GM12892 (cell line): ENCODE measurements at regions not wholly inside any gene's neighbourhood (a gene's known extent, or its start where the extent isn't known, plus 50 kb on each side); places are given as distances from the start of the nearest gene placed in this dataset.
A peak's percentile ranks its signal among the peaks of the same experiment; 100 is the strongest.

ENCODE experiments used
- DNase-seq: peaks from one replicate; pipeline ENCODE4 v3.0.0; 2011; ENCODE audit not compliant: insufficient read length
- FAIRE-seq: peaks from 2 replicates; lab custom pipeline; 2011; peaks lifted over from hg19 to GRCh38; lab: Jason Lieb, UNC
- POLR2A ChIP-seq: IDR thresholded peaks from 2 replicates; pipeline ENCODE4 v1.6.1; 2011; ENCODE audit warnings: low read depth, low read length, control low read depth
- POLR2AphosphoS5 ChIP-seq: IDR thresholded peaks from 2 replicates; pipeline ENCODE4 v1.6.1; 2011; ENCODE audit warnings: low read depth, low read length, control low read depth
- TAF1 ChIP-seq: IDR thresholded peaks from 2 replicates; pipeline ENCODE4 v1.6.1; 2011; ENCODE audit warnings: low read depth, mild to moderate bottlenecking, control low read depth, low read length, borderline replicate concordance

- FAIRE-seq (no peak), DNase-seq (no peak)
- TF ChIP-seq POLR2AphosphoS5 (no peak), POLR2A (no peak), TAF1 (no peak)
These were observed 150.3 kb upstream of the SLC24A2 start for GRCh38 chr9:19938990-19939733.

DNA sequence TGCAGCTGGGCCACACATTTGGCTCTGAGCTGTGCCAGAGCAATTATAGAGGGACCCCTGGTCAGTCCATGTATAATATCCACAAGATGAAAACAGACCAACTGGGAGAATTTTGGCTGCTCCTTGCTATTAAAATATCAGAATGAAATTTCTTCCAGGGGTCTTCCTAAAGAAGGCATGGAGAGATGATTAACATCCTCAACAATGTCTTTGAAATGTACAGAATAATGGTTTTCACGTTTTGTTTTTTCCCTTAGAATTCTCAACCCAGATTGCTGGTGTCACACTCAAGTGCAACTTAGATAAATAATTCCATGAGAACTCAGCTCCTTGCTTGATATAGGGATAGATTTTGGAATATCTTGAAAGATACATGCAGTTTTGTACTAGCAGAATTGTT, 148.3 kb upstream of the SLC24A2 start:
- DNase-seq, result no peak
- no peak for TF ChIP-seq POLR2A
- no peak for TF ChIP-seq TAF1
- no peak for TF ChIP-seq POLR2AphosphoS5
- no peak for FAIRE-seq

DNA sequence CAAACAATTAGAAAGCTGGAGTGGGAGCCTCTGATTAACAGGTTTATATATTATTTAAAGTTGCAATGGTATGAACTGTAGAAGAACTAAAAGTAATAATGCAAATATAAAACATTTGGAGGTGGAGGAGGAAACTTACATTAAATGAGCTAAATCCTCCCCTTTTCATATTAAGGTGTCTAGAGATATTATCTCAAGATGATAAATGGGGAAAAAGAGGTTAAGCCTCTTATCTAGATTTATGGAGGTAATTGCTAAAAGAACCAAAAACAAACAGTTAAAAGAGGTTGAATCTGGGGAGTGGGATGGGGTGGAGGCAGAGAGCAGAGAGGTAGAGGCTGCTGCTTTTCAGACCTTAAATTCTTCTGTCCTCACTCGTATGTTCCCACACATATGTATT, 147.8 kb upstream of the SLC24A2 start:
- DNase-seq (no peak), FAIRE-seq (no peak)
- TF ChIP-seq POLR2AphosphoS5, result no peak
- no peak for TF ChIP-seq POLR2A
- no peak for TF ChIP-seq TAF1

GRCh38 chr9:19935422-19935821, 146.6 kb upstream of the SLC24A2 start:
- DNase-seq (no peak), FAIRE-seq (no peak)
- no peak for TF ChIP-seq POLR2A
- no peak for TF ChIP-seq POLR2AphosphoS5
- no peak for TF ChIP-seq TAF1

DNA sequence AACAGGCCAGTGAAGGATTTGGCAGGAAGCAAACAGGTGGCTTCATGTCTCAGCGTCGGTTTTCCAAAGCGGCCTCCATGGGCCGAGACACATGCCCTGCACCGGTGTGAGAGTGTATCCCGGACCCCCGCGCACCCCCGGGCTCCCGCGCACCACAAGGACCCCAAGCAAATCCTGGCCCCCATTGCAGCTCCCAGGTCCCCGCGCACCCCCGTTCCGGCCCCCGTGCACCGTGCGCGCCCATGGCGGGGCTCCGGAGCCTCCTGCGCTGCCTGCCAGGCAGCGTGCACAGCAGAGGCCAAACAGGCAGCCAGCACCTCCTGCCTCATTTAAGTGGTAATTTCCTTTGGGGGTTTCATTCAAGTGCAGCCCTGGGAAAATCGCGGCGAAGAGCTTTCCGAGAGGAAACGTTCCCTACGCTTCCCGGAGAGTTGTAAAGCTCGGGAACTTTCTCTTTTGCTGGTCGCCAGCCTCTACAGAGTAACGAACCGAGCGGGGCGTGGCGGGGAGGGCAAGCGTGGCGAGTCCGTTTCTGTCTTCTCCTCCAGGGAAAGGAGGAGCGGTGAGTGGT, 145.5 kb upstream of the SLC24A2 start:
- TF ChIP-seq POLR2AphosphoS5, result no peak
- TF ChIP-seq POLR2A, result no peak
- no peak for TF ChIP-seq TAF1
- FAIRE-seq (no peak), DNase-seq (no peak)

DNA sequence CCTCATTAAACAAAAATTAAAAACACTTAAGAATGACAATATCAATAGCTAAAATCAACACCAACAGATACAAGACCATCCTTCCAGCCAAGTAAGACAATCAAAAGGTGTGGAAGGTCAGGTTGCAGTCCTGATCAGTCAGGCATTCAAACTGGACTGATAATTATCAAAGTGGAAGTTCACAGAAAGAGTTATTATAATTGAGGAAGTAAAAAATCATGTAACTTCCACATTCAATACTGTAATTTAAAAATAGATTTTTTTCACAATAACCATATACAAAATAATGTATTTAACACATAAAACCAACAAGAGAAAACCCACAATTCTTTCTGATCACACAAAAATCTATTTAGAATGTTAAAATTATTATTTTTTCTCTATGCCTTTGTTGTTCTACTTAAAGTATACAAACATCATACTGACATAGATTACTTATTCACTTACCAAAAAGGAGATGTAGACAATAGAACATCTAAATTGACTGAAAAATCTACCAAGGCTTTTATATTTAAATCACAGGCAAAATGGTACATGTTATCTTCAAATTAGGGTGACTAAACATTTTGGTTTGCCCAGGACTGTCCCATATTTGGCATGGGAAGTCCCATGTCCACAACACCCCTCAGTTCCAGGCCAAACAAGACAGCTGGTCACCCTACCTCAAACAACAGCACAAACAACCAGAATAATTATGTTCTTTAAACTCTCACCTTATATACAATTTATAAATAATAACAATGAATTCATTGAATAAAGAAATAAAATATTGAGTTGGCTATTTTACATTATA, 142.5 kb upstream of the SLC24A2 start:
- FAIRE-seq (no peak), DNase-seq (no peak)
- TF ChIP-seq POLR2A (no peak), POLR2AphosphoS5 (no peak), TAF1 (no peak)

DNA sequence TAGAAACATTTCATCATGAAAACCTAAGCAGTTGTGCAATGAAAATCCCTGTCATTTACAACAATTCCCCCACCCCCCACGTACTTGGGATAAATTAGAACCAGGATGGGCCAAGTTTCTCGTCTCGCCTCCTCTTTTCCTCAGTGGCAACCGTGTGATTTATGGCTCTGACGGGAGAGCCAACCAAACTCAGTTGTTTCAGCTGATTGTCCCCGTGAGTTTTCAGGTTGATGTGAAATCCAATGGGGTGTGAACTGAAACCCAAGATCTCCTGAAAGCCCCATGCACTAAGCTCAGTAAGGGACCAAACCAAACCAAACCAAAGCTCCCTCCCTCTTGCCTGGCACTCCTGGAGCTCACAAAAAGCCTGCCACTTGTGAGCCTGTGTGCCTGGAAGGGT, 138.7 kb upstream of the SLC24A2 start:
- DNase-seq (no peak), FAIRE-seq (no peak)
- TF ChIP-seq POLR2A, result no peak
- no peak for TF ChIP-seq POLR2AphosphoS5
- TF ChIP-seq TAF1, result no peak

- TF ChIP-seq POLR2AphosphoS5 (no peak), TAF1 (no peak), POLR2A (no peak)
- FAIRE-seq (no peak), DNase-seq (no peak)
These were observed 137.9 kb upstream of the SLC24A2 start for GRCh38 chr9:19926774-19927173.

DNA sequence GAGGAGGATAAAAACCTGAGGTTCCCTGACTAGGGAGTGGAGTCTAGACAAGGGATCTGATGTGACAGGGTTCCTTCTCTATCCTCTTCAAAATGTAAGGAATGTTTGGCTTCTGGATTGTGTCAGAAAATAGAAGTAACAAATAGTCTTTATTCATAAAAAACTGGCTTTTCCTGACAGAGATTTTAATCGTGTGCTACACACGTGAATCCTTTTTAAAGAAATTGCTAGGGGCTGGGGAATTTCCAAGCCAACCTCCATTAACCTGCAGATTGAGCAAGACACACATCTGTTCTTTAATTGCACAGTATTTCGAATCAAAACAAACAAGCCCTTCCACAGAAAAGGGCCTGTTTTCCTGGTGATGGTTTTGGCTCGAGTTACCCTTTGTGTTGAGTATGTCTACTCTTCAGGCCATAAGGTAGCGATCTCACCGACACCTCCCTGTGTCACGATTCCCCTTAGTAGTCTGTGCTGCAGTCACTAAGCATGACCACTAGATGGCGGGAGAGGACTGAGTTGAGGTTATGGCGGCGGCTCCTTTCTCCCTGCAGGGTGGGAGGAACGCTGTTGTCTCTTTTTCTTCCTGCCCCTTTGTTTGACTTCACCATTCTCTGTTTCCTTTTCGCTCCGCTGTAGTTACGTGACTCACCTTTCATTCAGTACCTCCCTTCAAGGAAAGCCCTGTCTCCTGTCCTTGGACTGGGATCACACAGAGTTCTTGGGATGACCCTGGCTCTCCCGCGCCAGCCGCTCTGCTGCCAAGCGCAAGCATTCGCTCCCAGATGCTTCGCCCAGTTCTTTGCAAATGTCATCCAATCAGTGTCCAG, 137.1 kb upstream of the SLC24A2 start:
- DNase-seq, result peak; percentile 58
- FAIRE-seq, result peak; percentile 88
- TF ChIP-seq POLR2A (no peak), POLR2AphosphoS5 (no peak), TAF1 (no peak)

DNA sequence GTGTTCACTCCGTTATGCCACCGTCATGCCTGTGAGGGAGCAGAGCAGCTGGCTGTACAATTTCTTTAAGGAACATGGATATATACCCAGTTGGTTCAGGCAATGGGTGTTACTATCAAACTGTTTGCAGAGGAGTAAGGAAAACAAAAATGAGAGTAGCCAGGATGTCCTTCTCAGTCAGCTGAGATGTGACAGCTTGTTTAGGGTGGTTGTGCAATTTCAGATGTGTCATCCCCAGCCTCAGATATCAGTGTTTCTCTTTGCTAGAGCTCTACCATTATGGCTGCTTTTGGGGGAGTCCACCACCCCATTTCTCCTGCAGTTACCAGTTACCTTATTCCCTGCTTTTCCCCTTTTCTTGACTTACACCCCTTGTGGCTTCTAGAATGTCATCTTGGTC, 135.2 kb upstream of the SLC24A2 start:
- no peak for FAIRE-seq
- no peak for TF ChIP-seq TAF1
- no peak for TF ChIP-seq POLR2A
- TF ChIP-seq POLR2AphosphoS5, result no peak
- DNase-seq, result no peak

DNA sequence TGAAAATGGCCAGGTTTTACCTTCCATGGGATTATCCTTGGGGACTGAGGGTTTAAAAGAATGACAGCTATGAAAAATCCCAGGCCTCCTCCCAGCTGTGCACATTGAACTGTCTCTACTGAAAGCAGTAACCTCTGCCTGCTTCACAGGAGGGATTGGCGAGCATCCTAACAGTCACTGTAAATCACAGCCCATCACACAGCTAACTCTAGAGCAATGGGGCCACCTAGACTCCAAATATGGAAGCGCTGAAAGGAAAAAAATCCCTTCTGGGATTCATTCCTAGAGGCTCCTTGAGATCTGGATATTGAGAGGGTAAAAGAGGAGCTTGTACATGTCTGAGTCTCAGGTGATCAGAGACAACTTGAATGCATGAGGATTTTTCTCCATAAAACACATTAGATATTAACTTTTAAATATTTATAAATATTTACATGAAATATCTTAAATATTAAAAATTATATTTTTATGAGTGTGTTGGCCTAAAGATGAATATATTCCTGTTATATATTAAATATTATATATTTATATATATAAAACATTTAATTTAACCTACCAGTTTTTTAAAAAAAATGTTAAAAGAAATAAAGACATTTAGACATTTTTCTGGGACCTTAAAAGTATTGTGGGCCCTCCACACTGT, 133.8 kb upstream of the SLC24A2 start:
- TF ChIP-seq POLR2AphosphoS5, result no peak
- TF ChIP-seq POLR2A, result no peak
- no peak for TF ChIP-seq TAF1
- no peak for FAIRE-seq
- DNase-seq, result no peak

DNA sequence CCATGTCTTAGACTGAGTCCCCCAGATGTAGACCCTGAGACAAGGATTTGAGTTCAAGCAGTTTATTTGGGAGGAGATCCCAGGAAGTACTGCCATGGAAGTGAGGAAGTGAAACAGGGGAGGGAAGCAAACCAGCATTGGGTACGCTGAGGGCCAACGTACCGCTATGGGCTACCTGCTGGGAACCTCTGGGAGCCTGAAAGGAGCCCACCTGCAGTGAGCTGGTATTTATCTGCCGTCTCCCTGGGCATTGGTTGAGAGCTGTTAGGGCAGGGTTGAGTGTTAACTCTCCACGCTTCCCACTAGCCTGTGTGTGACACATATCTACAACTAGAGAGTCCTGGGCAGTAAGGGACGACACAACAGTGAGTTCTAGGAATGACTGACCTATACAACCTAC, 131.6 kb upstream of the SLC24A2 start:
- no peak for FAIRE-seq
- TF ChIP-seq POLR2AphosphoS5 (no peak), POLR2A (no peak)

More for the DNA sequence above, 131.6 kb upstream of the SLC24A2 start:
- no peak for DNase-seq
